NT2/D1 (cell line): ENCODE measurements at regions not wholly inside any gene's neighbourhood (a gene's known extent, or its start where the extent isn't known, plus 50 kb on each side); places are given as distances from the start of the nearest gene placed in this dataset.
"Not testable (repeated sequence)": the region's sequence is repeated elsewhere in the genome, so short reads cannot be mapped to it uniquely, and the experiment has no call there.

Source experiments
- DNase-seq: peaks from one replicate; pipeline ENCODE4 v3.0.0-alpha.2; 2011; ENCODE audit warnings: low read depth, low spot score
- H3K27me3 ChIP-seq: 2 replicates; pipeline ENCODE4 v1.6.0; 2011; ENCODE audit warnings: mild to moderate bottlenecking; ENCODE audit not compliant: insufficient read length, insufficient read depth
- H3K36me3 ChIP-seq: 2 replicates; pipeline ENCODE4 v1.6.1; 2011; ENCODE audit warnings: mild to moderate bottlenecking, low read length, mixed read lengths; ENCODE audit not compliant: insufficient read depth, insufficient read length
- H3K4me1 ChIP-seq: 2 replicates; pipeline ENCODE4 v1.5.1; 2011; ENCODE audit not compliant: insufficient read depth, insufficient read length
- H3K4me3 ChIP-seq: 2 replicates; pipeline ENCODE4 v1.5.1; 2011; ENCODE audit warnings: low read depth; ENCODE audit not compliant: insufficient read length
- H3K9ac ChIP-seq: 2 replicates; pipeline ENCODE4 v1.6.0; 2011; ENCODE audit warnings: low read depth; ENCODE audit not compliant: insufficient read length
- H3K9me3 ChIP-seq: 2 replicates; pipeline ENCODE4 v1.5.1; 2011; ENCODE audit warnings: mild to moderate bottlenecking, low read length; ENCODE audit not compliant: insufficient read depth
- SUZ12 ChIP-seq: IDR thresholded peaks from 2 replicates; pipeline ENCODE4 v1.6.1; 2011; ENCODE audit not compliant: insufficient read length, insufficient read depth; ENCODE audit errors: extremely low read depth
- YY1 ChIP-seq: IDR thresholded peaks from 2 replicates; pipeline ENCODE4 v1.6.1; 2011; ENCODE audit not compliant: insufficient read length, insufficient read depth
- ZNF274 ChIP-seq: IDR thresholded peaks from 2 replicates; pipeline ENCODE4 v1.6.1; 2011; ENCODE audit warnings: mild to moderate bottlenecking, low read depth, low read length

DNA sequence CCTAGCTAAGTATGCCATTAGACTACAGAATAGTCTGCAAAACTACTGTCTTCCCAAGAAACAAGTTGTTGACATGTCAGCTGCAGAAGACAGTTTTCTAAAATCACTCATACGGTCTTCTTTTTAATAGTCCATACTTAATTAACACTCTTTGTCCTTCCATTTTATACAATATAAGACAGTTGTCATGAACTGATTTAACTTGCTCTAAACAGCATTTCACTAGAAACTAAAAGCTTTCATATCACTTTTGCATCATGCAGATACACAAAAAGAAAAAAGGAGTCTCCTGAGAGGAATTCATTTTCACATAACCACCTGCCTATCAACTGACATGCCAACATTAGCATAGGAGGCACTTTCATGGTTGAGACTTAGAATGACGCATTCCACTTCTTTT lies 1159.6 kb upstream of the CHAC2 start:
- no peaks in the 10 kb centered on the region for H3K36me3 ChIP-seq
- H3K9ac ChIP-seq, result no peak overlapping the region
- no peaks in the 10 kb centered on the region for H3K4me1 ChIP-seq
- no peak for DNase-seq
- no peaks in the 10 kb centered on the region for H3K9me3 ChIP-seq
- H3K27me3 ChIP-seq, result no peaks in the 10 kb centered on the region
- no peak for TF ChIP-seq SUZ12
- TF ChIP-seq ZNF274, result no peak
- no peak for TF ChIP-seq YY1
- no peak overlapping the region for H3K4me3 ChIP-seq

DNA sequence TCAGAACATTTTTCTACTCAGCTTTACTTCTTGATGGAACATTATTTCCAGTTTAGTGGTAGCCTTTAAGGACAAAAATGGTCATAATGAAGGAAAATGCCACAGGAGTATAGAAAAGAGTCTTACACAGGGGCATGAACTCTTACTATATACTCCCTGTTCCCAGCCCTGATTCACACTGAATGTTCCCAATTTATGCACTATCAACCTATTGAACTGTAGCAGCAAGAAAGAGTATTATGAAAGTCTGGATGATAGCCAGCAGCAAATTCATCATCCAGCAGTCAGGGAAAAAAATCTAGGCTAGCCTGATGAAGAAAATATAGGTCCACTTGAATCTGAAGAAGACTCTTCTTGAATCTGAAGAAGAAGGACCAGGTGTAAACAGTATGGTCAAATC lies 1170.3 kb upstream of the CHAC2 start:
- Histone ChIP-seq H3K9ac (no peak overlapping the region), H3K9me3 (no peaks in the 10 kb centered on the region), H3K27me3 (no peaks in the 10 kb centered on the region), H3K36me3 (no peaks in the 10 kb centered on the region), H3K4me1 (no peaks in the 10 kb centered on the region), H3K4me3 (no peak overlapping the region)
- no peak for DNase-seq
- TF ChIP-seq SUZ12 (no peak), YY1 (no peak), ZNF274 (no peak)

DNA sequence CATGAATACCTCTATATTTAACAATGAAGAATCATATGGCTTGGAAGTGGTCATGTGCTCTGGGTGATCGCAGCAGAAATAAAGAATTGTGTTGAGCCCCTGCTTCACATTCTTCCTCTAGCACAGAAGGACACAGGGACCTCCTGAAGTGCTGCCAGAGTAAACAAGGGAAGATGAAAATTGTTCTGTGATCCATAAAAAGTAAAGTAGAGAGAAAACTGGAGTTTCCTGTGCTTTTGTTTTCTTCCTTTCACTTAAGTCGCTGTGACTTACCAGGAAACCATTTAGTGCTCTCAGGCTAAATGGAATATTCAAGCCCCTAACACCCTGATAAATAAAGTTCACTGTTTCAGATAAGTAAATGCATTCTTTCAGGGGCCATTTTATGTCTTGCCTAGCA lies 1173.6 kb upstream of the CHAC2 start:
- TF ChIP-seq ZNF274 (no peak), SUZ12 (no peak), YY1 (no peak)
- H3K9ac ChIP-seq, result no peak overlapping the region
- no peaks in the 10 kb centered on the region for H3K9me3 ChIP-seq
- no peaks in the 10 kb centered on the region for H3K27me3 ChIP-seq
- DNase-seq, result no peak
- no peaks in the 10 kb centered on the region for H3K4me1 ChIP-seq
- no peak overlapping the region for H3K4me3 ChIP-seq
- no peaks in the 10 kb centered on the region for H3K36me3 ChIP-seq

DNA sequence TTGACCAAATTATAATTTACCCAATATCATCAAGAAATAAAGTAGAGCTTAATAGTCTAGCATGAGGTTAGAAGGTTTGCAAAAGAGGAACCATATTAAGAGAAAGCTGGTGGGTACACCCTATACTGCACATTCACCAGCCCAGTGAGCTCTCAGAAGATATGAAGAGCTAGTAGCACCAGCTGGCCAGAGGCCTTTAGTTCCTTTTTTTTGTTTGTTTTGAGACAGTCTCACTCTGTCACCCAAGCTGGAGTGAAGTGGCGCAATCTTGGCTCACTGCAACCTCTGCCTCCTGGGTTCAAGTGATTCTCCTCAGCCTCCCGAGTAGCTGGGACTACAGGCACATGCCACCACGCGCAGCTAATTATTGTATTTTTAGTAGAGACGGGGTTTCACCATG lies 1183.5 kb upstream of the CHAC2 start:
- H3K27me3 ChIP-seq, H3K4me3 ChIP-seq, DNase-seq, H3K9ac ChIP-seq, H3K36me3 ChIP-seq, H3K9me3 ChIP-seq, H3K4me1 ChIP-seq: not testable (repeated sequence)

DNA sequence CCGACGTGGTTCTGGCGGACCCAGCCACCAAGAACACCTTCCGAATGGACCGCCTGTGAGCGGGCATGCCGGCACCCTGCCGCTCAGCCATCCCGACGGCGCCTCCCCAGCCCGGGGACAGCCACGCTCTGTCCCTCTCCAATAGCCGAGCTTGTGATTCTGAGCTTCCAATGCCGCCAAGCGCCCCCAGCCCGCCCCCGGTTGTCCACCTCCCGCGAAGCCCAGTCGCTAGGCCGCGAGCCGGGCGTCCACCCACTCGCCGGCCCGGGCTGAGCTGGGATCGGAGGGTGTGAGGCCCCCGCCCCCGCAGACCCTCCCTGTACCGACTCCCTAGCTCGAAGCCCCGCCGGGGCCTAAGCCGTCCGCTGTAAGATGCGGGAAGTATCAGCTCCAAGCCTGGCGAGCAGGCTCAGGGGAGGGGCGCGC lies 1195.1 kb upstream of the CHAC2 start:
- H3K4me3 ChIP-seq, result no peak overlapping the region
- peaks cover 10% of the 10 kb centered on the region; the same call in 1 of the 2 replicates for H3K9me3 ChIP-seq
- no peak for DNase-seq
- TF ChIP-seq YY1, result no peak
- TF ChIP-seq ZNF274, result no peak
- TF ChIP-seq SUZ12, result no peak
- H3K36me3 ChIP-seq, result no peaks in the 10 kb centered on the region
- H3K4me1 ChIP-seq, result no peaks in the 10 kb centered on the region
- no peaks in the 10 kb centered on the region for H3K27me3 ChIP-seq
- H3K9ac ChIP-seq, result no peak overlapping the region

DNA sequence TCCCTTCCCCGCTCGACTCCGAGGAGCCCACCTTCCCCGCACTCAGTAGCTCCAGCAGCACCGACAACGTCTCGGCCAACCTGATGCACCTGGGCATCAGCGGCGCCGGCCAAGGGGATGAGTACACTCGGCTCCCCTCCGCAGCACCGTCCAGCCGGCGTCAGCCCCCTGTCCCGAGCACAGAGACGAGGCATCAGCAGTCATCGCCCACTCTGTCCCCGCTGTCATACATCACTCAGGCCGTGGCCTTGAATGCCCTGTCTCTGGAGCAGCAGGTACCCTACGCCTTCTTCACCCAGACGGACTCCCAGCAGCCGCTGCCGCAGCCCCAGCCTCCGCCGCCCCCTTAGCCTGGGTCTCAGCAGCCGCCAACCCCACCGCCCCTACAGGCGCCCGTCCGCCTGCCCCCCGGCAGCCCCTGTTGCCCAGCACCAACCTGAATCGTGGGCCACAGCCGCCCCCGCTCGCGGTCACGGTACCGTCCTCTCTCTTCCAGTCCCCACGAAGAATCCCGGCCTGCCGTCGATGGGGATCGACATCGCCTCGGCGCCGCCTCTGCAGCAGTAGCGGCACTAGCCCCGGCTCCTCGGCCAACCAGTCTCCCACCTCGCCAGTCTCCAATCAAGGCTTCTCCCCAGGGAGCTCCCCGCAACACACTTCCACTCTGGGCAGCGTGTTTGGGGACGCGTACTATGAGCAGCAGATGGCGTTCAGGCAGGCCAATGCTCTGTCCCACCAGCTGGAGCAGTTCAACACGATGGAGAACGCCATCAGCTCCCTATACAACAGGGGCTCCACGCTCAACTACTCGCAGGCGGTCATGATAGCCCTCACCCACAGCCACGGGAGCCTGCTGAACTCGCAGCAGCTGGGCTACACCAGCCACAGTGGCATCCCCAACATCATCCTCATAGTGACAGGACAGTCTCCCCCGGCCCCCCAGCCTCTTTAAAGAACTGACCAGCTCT lies 1195.9 kb upstream of the CHAC2 start:
- Histone ChIP-seq H3K27me3 (no peaks in the 10 kb centered on the region), H3K4me3 (no peak overlapping the region), H3K36me3 (no peaks in the 10 kb centered on the region), H3K9ac (no peak overlapping the region), H3K4me1 (no peaks in the 10 kb centered on the region), H3K9me3 (peaks cover 10% of the 10 kb centered on the region; the same call in 1 of the 2 replicates)
- TF ChIP-seq YY1 (no peak), ZNF274 (no peak), SUZ12 (no peak)
- DNase-seq, result no peak

DNA sequence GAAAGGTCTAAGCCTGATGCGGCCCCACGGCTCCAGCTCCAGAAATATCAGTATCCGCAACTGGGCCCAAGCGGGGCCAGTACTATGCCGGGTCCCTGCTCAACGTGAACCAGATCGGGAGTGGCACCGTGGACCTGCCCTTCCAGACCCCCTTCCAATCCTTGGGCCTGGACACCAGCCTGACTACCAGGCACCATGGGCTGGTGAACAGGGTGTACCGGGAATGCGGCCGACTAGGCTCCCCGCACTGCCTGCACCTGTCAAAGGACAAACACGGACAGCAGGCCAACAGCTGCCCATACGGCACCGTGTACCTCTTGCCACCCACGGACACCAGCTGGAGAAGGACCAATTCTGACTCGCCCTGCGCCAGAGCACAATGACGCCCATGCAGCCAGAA lies 1196.9 kb upstream of the CHAC2 start:
- DNase-seq, result no peak
- Histone ChIP-seq H3K27me3 (no peaks in the 10 kb centered on the region), H3K36me3 (no peaks in the 10 kb centered on the region), H3K4me3 (no peak overlapping the region), H3K9me3 (peaks cover 10% of the 10 kb centered on the region; the same call in 1 of the 2 replicates), H3K4me1 (no peaks in the 10 kb centered on the region), H3K9ac (no peak overlapping the region)
- no peak for TF ChIP-seq ZNF274
- no peak for TF ChIP-seq SUZ12
- TF ChIP-seq YY1, result no peak
